ENCODE measurements at regions not wholly inside any gene's neighbourhood (a gene's known extent, or its start where the extent isn't known, plus 50 kb on each side); places are given as distances from the start of the nearest gene placed in this dataset.

- TF ChIP-seq, protein P1, sequence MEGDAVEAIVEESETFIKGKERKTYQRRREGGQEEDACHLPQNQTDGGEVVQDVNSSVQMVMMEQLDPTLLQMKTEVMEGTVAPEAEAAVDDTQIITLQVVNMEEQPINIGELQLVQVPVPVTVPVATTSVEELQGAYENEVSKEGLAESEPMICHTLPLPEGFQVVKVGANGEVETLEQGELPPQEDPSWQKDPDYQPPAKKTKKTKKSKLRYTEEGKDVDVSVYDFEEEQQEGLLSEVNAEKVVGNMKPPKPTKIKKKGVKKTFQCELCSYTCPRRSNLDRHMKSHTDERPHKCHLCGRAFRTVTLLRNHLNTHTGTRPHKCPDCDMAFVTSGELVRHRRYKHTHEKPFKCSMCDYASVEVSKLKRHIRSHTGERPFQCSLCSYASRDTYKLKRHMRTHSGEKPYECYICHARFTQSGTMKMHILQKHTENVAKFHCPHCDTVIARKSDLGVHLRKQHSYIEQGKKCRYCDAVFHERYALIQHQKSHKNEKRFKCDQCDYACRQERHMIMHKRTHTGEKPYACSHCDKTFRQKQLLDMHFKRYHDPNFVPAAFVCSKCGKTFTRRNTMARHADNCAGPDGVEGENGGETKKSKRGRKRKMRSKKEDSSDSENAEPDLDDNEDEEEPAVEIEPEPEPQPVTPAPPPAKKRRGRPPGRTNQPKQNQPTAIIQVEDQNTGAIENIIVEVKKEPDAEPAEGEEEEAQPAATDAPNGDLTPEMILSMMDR (IDR thresholded peaks at IDR 0.05), result no peak
- no peak for TF ChIP-seq POLR2A (IDR thresholded peaks at IDR 0.05)
Measured at GRCh38 chr6:144667532-144668503, 382.7 kb downstream of the UTRN start.
